ENCODE measurements at regions not wholly inside any gene's neighbourhood (a gene's known extent, or its start where the extent isn't known, plus 50 kb on each side); places are given as distances from the start of the nearest gene placed in this dataset.

- no peaks in the 10 kb centered on the region for H3K79me1 ChIP-seq (ENCODE audit: insufficient read depth, low read depth, low read length, poor library complexity, severe bottlenecking)
- H3K79me2 ChIP-seq (ENCODE audit: insufficient read depth, low read length): no peaks in the 10 kb centered on the region
- H3K9ac ChIP-seq (ENCODE audit: extremely low read depth, insufficient read length, low read length): no peak overlapping the region
- no peak overlapping the region for H4K5ac ChIP-seq (ENCODE audit: insufficient read length, low read depth, low read length)
- WGBS (ENCODE audit: extremely low coverage, insufficient read length, low lambda C conversion rate): 100% methylated on average over 1 of the region's 4 CpGs
- H2BK120ac ChIP-seq (ENCODE audit: low read depth, low read length, poor library complexity, severe bottlenecking): no peak overlapping the region
- Mint-ChIP-seq H3K9me3 (peaks cover 6 to 8% of the 10 kb centered on the region in 2 experiments; a peak in 4 of 5 replicates), H3K4me1 (no peaks in the 10 kb centered on the region), H3K4me3 (no peak overlapping the region), H3K27me3 (ENCODE audit: low read depth) (no peaks in the 10 kb centered on the region), H3K27ac (no peak overlapping the region), H3K36me3 (ENCODE audit: insufficient read depth in 1 of 3, low read depth in 3 of 3) (peaks cover 0 to 16% (median 2%) of the 10 kb centered on the region in 3 experiments; a peak in 3 of 7 replicates)
- no peak overlapping the region for H2AFZ ChIP-seq (ENCODE audit: low read length)
- no peaks in the 10 kb centered on the region for H3K4me1 ChIP-seq (ENCODE audit: insufficient read depth, low read length)
- H3K23ac ChIP-seq (ENCODE audit: insufficient read length, low read depth, low read length): no peak overlapping the region
- H3K9me3 ChIP-seq (ENCODE audit: control insufficient read depth, low read depth, low read length): no peaks in the 10 kb centered on the region
- H3K27ac ChIP-seq (ENCODE audit: insufficient read length, low read depth, low read length): no peak overlapping the region
- no peak overlapping the region for H3K14ac ChIP-seq (ENCODE audit: insufficient read depth, low read length)
- H3K23me2 ChIP-seq (ENCODE audit: insufficient read length, low read depth, low read length, poor library complexity, severe bottlenecking): no peaks in the 10 kb centered on the region
- no peak overlapping the region for H3K4me2 ChIP-seq (ENCODE audit: insufficient read depth, insufficient read length, low read length)
- no peak for DNase-seq
- no peak overlapping the region for H2BK15ac ChIP-seq (ENCODE audit: low read depth, low read length)
- H3K18ac ChIP-seq (ENCODE audit: insufficient read length, low read depth, low read length): no peak overlapping the region
- H4K20me1 ChIP-seq (ENCODE audit: control insufficient read depth, insufficient read depth, insufficient read length): no peaks in the 10 kb centered on the region
- H3K27me3 ChIP-seq (ENCODE audit: insufficient read depth, low read length): no peaks in the 10 kb centered on the region
- H3K56ac ChIP-seq (ENCODE audit: insufficient read length, low read depth, low read length): no peak overlapping the region
- H3K4ac ChIP-seq (ENCODE audit: low read depth, low read length): no peak overlapping the region
- no peak overlapping the region for H4K8ac ChIP-seq (replicated peaks; ENCODE audit: insufficient read length, low read depth, low read length)
- H2BK12ac ChIP-seq (ENCODE audit: insufficient read length, low read depth, low read length): no peak overlapping the region
- no peak overlapping the region for H2BK5ac ChIP-seq (ENCODE audit: insufficient read length, low read length)
- H3T11ph ChIP-seq (ENCODE audit: low read length): no peak overlapping the region
- H4K91ac ChIP-seq (ENCODE audit: insufficient read length, low read depth, low read length): no peak overlapping the region
- TF ChIP-seq CTCF (conservative IDR thresholded peaks at IDR 0.05): no peak
- H2BK20ac ChIP-seq (ENCODE audit: low read depth, low read length, poor library complexity, severe bottlenecking): no peak overlapping the region
- H2AK5ac ChIP-seq (ENCODE audit: insufficient read length, low read length): no peak overlapping the region
Observed at GRCh38 chr2:146212602-146213001, 1632.2 kb upstream of the ACVR2A start.
